CD4-positive, alpha-beta T cell (primary cell): ENCODE measurements at regions not wholly inside any gene's neighbourhood (a gene's known extent, or its start where the extent isn't known, plus 50 kb on each side); places are given as distances from the start of the nearest gene placed in this dataset.
A peak's percentile ranks its signal among the peaks of the same experiment; 100 is the strongest.
"Not testable (repeated sequence)": the region's sequence is repeated elsewhere in the genome, so short reads cannot be mapped to it uniquely, and the experiment has no call there.

Experiments used
- ATAC-seq: fragments of 200-7000 bp; cut with Tn5 transposase; one replicate; pipeline ENCODE4 v1.10.0; 2022; ENCODE audit warnings: mild to moderate bottlenecking; ENCODE audit not compliant: poor library complexity
- CTCF ChIA-PET: fragments of 350-600 bp; sonication (Branson Sonifier 250); formaldehyde crosslinking; loops from one replicate; lab custom pipeline; 2021; ENCODE audit warnings: antibody characterized with exemption, inconsistent platforms; lab: Charles Lee
- POLR2A ChIA-PET: fragments of 350-600 bp; sonication (Branson Sonifier 250); formaldehyde crosslinking; loops from one replicate; lab custom pipeline; 2021; ENCODE audit warnings: antibody characterized with exemption, inconsistent platforms; lab: Charles Lee
- DNase-seq, 14 experiments: peaks; one replicate each; pipeline ENCODE4 v3.0.0-alpha.2; 2013 to 2020; ENCODE audit warnings: mixed read lengths in 2 of 14
- H3K27ac ChIP-seq, 2 donors: one replicate each; pipeline versions ENCODE4 v1.5.1 to v1.7.0; 2013; ENCODE audit warnings: low read length in 2 of 2, low read depth in 1 of 2, mild to moderate bottlenecking in 1 of 2
- H3K27me3 ChIP-seq, 2 experiments: 1 replicate in 1 of 2; 2 replicates in 1 of 2; pipeline versions ENCODE4 v1.6.1 to v1.7.0; 2013; ENCODE audit warnings: low read length in 2 of 2, control low read depth in 1 of 2, mild to moderate bottlenecking in 1 of 2, moderate library complexity in 1 of 2; ENCODE audit not compliant: insufficient read depth in 2 of 2, control insufficient read depth in 1 of 2
- H3K36me3 ChIP-seq: one replicate; pipeline ENCODE4 v1.6.1; 2013; ENCODE audit warnings: low read length, control low read depth; ENCODE audit not compliant: insufficient read depth
- H3K4me1 ChIP-seq: one replicate; pipeline ENCODE4 v1.6.1; 2013; ENCODE audit warnings: low read length, control low read depth; ENCODE audit not compliant: insufficient read depth
- H3K4me3 ChIP-seq: one replicate; pipeline ENCODE4 v1.5.1; 2013; ENCODE audit warnings: mild to moderate bottlenecking, low read length, moderate library complexity
- H3K9me3 ChIP-seq, 2 experiments: 1 replicate in 1 of 2; 2 replicates in 1 of 2; pipeline versions ENCODE4 v1.6.1 to v1.7.0; 2013; ENCODE audit warnings: low read length in 2 of 2, mild to moderate bottlenecking in 2 of 2, control low read depth in 1 of 2, moderate library complexity in 1 of 2; ENCODE audit not compliant: control insufficient read depth in 1 of 2, insufficient read depth in 1 of 2
- H3K27ac Mint-ChIP-seq: one replicate; pipeline ENCODE4 v1.8.0; 2020; ENCODE audit warnings: mixed read lengths
- H3K27me3 Mint-ChIP-seq: one replicate; pipeline ENCODE4 v1.8.0; 2021; ENCODE audit warnings: mixed read lengths
- H3K36me3 Mint-ChIP-seq: one replicate; pipeline ENCODE4 v1.8.0; 2021; ENCODE audit warnings: low read depth, mixed read lengths
- H3K4me1 Mint-ChIP-seq: one replicate; pipeline ENCODE4 v1.8.0; 2021; ENCODE audit warnings: low read depth, mixed read lengths
- H3K4me3 Mint-ChIP-seq: one replicate; pipeline ENCODE4 v1.8.0; 2020; ENCODE audit warnings: mild to moderate bottlenecking, mixed read lengths
- H3K9me3 Mint-ChIP-seq: one replicate; pipeline ENCODE4 v1.8.0; 2020; ENCODE audit warnings: mixed read lengths
- intact Hi-C, 2 experiments: fragments of 100-400 bp; cut with DNase I in 1 of 2; cut with micrococcal nuclease in 1 of 2; formaldehyde crosslinking; loops; one replicate each; pipeline versions ENCODE4 v1.15.1 to v1.9.0; 2023 to 2025; cut with DNase I, micrococcal nuclease
- TF ChIP-seq, protein P1 (sequence below): fragments of 200-600 bp; IDR thresholded peaks from one replicate; pipeline ENCODE4 v1.8.0; 2022; ENCODE audit warnings: antibody characterized with exemption, mild to moderate bottlenecking

DNA sequence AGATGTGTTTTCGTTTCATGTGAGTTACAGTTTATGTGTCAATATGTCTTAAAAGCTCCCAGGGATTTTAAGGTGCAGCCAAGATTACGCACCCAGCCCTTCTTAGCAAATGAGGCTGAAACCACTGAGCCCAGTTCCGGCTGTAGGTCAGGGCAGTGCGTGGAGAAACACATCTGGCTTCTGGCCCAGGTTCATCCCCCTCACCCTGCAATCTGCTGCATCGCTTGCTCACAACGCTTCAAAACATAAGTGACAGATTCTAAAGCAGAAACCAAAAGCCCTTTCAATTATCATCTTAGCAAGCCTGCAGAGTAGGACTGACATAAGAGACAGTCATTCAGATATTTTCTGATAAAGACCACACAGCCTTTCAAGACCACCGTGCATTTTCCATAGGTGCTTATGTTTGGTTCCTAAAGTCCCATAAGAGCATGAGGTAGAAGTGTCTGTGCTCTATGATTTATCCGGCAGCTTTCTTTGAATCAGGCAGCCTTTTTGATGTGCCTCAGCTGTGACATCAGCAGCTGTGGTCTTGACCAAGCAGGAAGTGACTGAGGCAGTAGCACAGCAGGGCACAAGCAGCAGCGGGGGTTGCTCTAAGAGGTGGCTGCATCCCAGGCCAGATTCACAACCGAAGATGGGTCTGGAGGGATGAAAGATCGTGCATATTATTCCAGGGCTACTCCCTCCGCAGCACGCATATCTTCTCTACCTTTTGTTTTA lies 72.1 kb upstream of the LYZL2 start:
- Mint-ChIP-seq H3K27ac (peak overlapping the region; percentile 99), H3K36me3 (peaks cover 4% of the 10 kb centered on the region), H3K4me3 (peak overlapping the region; percentile 85), H3K27me3 (no peaks in the 10 kb centered on the region), H3K9me3 (no peaks in the 10 kb centered on the region), H3K4me1 (peaks cover 87% of the 10 kb centered on the region)
- DNase-seq: peak; percentile 41 to 87 (median 62)
- ChIA-PET POLR2A (interaction anchor here (0.7 to 2.0 kb wide), 5 partner anchors 14 to 1677 kb away, joined by 3 to 8 read pairs (median 3); no protein-coding TSS in a partner anchor), CTCF (interaction anchor here (2.5 kb wide), 1 partner anchor 14 kb away, joined by 10 read pairs; no protein-coding TSS in a partner anchor)
- peaks cover 81% of the 10 kb centered on the region for H3K4me1 ChIP-seq
- intact Hi-C loops: loop anchor here (5.0 to 10.0 kb wide), 6 partner anchors 169 to 1063 kb away; partner anchors contain the start of genes ZNF438 (in 2 of the 2) and ZEB1 (in 1 of the 2)
- no peaks in the 10 kb centered on the region for H3K27me3 ChIP-seq
- H3K4me3 ChIP-seq: peak overlapping the region; percentile 43
- H3K36me3 ChIP-seq: no peaks in the 10 kb centered on the region
- no peaks in the 10 kb centered on the region for H3K9me3 ChIP-seq
- TF ChIP-seq, protein P1, sequence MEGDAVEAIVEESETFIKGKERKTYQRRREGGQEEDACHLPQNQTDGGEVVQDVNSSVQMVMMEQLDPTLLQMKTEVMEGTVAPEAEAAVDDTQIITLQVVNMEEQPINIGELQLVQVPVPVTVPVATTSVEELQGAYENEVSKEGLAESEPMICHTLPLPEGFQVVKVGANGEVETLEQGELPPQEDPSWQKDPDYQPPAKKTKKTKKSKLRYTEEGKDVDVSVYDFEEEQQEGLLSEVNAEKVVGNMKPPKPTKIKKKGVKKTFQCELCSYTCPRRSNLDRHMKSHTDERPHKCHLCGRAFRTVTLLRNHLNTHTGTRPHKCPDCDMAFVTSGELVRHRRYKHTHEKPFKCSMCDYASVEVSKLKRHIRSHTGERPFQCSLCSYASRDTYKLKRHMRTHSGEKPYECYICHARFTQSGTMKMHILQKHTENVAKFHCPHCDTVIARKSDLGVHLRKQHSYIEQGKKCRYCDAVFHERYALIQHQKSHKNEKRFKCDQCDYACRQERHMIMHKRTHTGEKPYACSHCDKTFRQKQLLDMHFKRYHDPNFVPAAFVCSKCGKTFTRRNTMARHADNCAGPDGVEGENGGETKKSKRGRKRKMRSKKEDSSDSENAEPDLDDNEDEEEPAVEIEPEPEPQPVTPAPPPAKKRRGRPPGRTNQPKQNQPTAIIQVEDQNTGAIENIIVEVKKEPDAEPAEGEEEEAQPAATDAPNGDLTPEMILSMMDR: no peak
- peak; percentile 65 for ATAC-seq
- H3K27ac ChIP-seq: peak overlapping the region; percentile 51 to 74

DNA sequence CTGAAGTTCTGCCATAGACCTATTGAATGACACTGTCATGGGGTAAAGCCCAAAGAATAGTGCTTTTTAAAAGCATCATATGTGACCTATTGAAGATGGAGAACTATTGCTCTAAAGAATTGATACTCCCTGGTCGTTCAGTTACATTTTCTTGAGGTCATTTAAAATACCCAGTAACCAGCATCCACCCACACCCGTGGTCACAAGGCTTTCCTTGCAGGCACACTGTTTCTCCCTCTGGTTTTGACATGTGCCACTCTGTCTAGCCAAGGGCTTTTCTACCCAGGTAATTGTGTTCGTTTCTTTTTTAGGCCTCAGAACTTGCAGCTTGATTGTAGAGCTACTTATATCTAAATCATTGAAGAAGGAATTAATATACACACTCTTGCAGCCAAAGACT lies 68.3 kb upstream of the LYZL2 start:
- Histone ChIP-seq H3K4me1 (peaks cover 57% of the 10 kb centered on the region), H3K4me3 (no peak overlapping the region), H3K36me3 (no peaks in the 10 kb centered on the region), H3K27ac (no peak overlapping the region), H3K27me3 (no peaks in the 10 kb centered on the region), H3K9me3 (no peaks in the 10 kb centered on the region)
- ATAC-seq (no peak), DNase-seq (no peak)
- TF ChIP-seq, protein P1: no peak
- Mint-ChIP-seq H3K36me3 (no peaks in the 10 kb centered on the region), H3K4me3 (peak overlapping the region; percentile 54), H3K4me1 (peaks cover 72% of the 10 kb centered on the region), H3K9me3 (no peaks in the 10 kb centered on the region), H3K27me3 (no peaks in the 10 kb centered on the region), H3K27ac (peak overlapping the region; percentile 99)
- intact Hi-C loops: loop anchor here in 1 of 2 experiments (5.0 kb wide), 1 partner anchor 1064 kb away; no protein-coding TSS in a partner anchor
- POLR2A ChIA-PET: no interaction called here
- CTCF ChIA-PET: interaction anchor here (1.1 kb wide), 1 partner anchor 10 kb away, joined by 3 read pairs; no protein-coding TSS in a partner anchor

DNA sequence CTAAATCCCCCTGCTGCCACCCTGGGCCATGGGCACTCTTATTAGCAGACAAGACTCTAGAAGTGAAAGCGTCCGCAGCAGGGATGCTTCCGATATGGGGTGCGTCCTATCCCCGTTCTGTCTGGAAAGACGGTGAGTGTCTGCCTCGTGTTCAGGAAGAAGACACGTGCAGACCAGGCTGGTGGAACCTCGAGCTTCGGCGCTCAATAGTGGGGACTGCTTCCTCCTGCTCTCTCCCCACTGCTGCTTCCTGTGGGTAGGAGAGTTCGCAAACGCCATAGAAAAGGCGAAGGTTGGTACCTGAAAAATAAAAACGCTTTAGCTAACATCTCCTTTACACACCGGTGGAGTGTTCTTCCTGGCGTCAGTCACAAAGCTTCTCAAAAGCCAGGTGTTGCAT lies 67.7 kb upstream of the LYZL2 start:
- H3K27me3 Mint-ChIP-seq, H3K9me3 Mint-ChIP-seq, H3K36me3 Mint-ChIP-seq, H3K27me3 ChIP-seq, H3K9me3 ChIP-seq, H3K27ac ChIP-seq, H3K36me3 ChIP-seq, ATAC-seq, H3K4me3 ChIP-seq: not testable (repeated sequence)
- peak in 3 of 14 experiments; percentile 34 to 52 (median 41) for DNase-seq
- Mint-ChIP-seq H3K27ac (peak overlapping the region; percentile 99), H3K4me3 (peak overlapping the region; percentile 52), H3K4me1 (peaks cover 66% of the 10 kb centered on the region)
- POLR2A ChIA-PET: interaction anchor here (0.8 kb wide), 1 partner anchor 8 kb away, joined by 3 read pairs; no protein-coding TSS in a partner anchor
- intact Hi-C loops: loop anchor here in 1 of 2 experiments (5.0 kb wide), 1 partner anchor 1065 kb away; no protein-coding TSS in a partner anchor
- H3K4me1 ChIP-seq: peaks cover 51% of the 10 kb centered on the region
- CTCF ChIA-PET: interaction anchor here (1.1 kb wide), 1 partner anchor 10 kb away, joined by 3 read pairs; no protein-coding TSS in a partner anchor

DNA sequence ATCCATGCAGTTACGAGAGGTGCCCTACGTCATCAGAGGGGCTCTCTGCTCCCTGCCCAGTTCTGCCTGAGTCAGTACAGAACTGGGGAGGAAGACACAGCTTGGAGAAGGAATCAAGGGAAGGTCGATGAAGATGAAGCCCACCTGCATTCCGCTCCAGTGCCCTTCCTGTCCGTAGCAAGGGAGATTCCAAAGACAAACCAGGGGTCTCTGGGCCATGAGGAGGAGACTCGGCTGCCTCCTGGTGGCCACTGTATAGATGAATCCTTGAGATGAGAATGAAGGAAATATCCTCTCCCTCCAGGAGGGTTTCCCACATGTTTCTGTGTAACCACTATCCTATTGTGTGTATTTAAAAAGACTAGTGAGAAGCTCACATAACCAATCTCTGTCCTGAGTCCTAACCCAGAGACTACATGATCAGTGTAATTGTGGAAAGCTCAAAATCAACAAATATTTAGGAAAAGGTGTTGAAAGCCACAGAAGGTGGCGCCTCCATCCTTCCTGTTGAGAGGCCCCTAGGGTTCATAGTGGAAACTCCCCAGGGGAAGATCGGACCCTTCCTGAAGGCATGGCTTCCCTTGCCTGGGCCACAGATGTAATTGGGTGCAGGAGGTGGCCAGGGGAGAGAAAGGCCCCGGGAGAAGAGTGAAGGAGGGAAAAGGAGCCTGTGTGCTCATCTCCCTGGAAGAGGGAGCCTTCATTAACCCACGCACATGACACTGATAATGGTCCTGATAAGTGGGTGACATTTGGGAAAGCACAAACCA lies 67.0 kb upstream of the LYZL2 start:
- H3K27me3 ChIP-seq, H3K9me3 ChIP-seq, DNase-seq, H3K4me3 ChIP-seq, ATAC-seq, H3K9me3 Mint-ChIP-seq, H3K27me3 Mint-ChIP-seq, H3K36me3 Mint-ChIP-seq, H3K36me3 ChIP-seq, H3K27ac ChIP-seq: not testable (repeated sequence)
- Mint-ChIP-seq H3K4me3 (peak overlapping the region; percentile 51), H3K4me1 (peaks cover 61% of the 10 kb centered on the region), H3K27ac (peak overlapping the region; percentile 99)
- intact Hi-C loops: loop anchor here in 1 of 2 experiments (5.0 kb wide), 1 partner anchor 1066 kb away; no protein-coding TSS in a partner anchor
- peaks cover 45% of the 10 kb centered on the region for H3K4me1 ChIP-seq
- POLR2A ChIA-PET: interaction anchor here (0.7 to 1.5 kb wide), 3 partner anchors 8 to 9 kb away, joined by 3 to 10 read pairs (median 3); no protein-coding TSS in a partner anchor
- CTCF ChIA-PET: interaction anchor here (1.0 to 1.3 kb wide), 3 partner anchors 9 to 21 kb away, joined by 3 read pairs; no protein-coding TSS in a partner anchor
